ENCODE measurements at regions not wholly inside any gene's neighbourhood (a gene's known extent, or its start where the extent isn't known, plus 50 kb on each side); places are given as distances from the start of the nearest gene placed in this dataset.

DNA sequence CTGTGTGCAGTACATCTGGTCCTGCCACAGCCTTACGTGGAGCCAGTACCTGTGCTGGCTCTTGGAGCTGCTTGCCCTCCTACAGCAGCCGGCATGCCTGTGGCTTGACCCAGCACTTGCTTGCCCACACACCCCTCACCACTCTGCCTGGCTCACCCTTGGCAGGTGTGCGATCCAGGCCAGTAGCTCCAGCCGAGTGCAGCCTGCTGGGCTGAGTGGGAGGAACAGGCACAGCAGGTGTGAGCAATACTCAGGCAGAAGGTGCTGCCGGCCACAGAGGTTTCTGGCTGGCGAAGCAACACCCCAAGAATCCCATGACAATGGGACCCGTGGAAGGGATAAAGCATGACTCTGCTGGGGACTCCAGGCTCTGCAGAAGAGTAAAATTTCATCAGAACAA lies 173.5 kb upstream of the ADCY1 start:
- TF ChIP-seq, protein P1, sequence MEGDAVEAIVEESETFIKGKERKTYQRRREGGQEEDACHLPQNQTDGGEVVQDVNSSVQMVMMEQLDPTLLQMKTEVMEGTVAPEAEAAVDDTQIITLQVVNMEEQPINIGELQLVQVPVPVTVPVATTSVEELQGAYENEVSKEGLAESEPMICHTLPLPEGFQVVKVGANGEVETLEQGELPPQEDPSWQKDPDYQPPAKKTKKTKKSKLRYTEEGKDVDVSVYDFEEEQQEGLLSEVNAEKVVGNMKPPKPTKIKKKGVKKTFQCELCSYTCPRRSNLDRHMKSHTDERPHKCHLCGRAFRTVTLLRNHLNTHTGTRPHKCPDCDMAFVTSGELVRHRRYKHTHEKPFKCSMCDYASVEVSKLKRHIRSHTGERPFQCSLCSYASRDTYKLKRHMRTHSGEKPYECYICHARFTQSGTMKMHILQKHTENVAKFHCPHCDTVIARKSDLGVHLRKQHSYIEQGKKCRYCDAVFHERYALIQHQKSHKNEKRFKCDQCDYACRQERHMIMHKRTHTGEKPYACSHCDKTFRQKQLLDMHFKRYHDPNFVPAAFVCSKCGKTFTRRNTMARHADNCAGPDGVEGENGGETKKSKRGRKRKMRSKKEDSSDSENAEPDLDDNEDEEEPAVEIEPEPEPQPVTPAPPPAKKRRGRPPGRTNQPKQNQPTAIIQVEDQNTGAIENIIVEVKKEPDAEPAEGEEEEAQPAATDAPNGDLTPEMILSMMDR (IDR thresholded peaks at IDR 0.05), result no peak
- TF ChIP-seq POLR2AphosphoS5 (IDR thresholded peaks at IDR 0.05), result no peak
- no peak for TF ChIP-seq POLR2A (IDR thresholded peaks at IDR 0.05)
